HEK293 (cell line): ENCODE measurements at regions not wholly inside any gene's neighbourhood (a gene's known extent, or its start where the extent isn't known, plus 50 kb on each side); places are given as distances from the start of the nearest gene placed in this dataset.

Experiments used
- CTCF ChIP-seq: fragments of 450-650 bp; formaldehyde crosslinking; IDR thresholded peaks from 2 replicates; pipeline ENCODE4 v1.5.1; 2016; ENCODE audit warnings: missing biosample characterization, missing genetic modification characterization
- KLF8 ChIP-seq: fragments of 450-650 bp; formaldehyde crosslinking; IDR thresholded peaks from 2 replicates; pipeline ENCODE4 v1.5.1; 2016; ENCODE audit warnings: missing biosample characterization, missing genetic modification characterization
- SETDB1 ChIP-seq: IDR thresholded peaks from one replicate; pipeline ENCODE4 v1.6.1; 2017; ENCODE audit warnings: mild to moderate bottlenecking, low read length, moderate library complexity, mixed read lengths; ENCODE audit not compliant: insufficient read length
- ZNF184 ChIP-seq: fragments of 450-650 bp; IDR thresholded peaks from 2 replicates; pipeline ENCODE4 v1.5.1; 2018; ENCODE audit warnings: missing biosample characterization, mild to moderate bottlenecking, missing genetic modification characterization
- ZNF302 ChIP-seq: fragments of 450-650 bp; formaldehyde crosslinking; IDR thresholded peaks from 2 replicates; pipeline ENCODE4 v1.5.1; 2016; ENCODE audit warnings: missing biosample characterization, missing genetic modification characterization, low read depth
- ZNF792 ChIP-seq: fragments of 450-650 bp; formaldehyde crosslinking; IDR thresholded peaks from 2 replicates; pipeline ENCODE4 v1.5.1; 2016; ENCODE audit warnings: missing biosample characterization, missing genetic modification characterization
- TF ChIP-seq, protein P1 (sequence below): fragments of 450-650 bp; formaldehyde crosslinking; IDR thresholded peaks from 2 replicates; pipeline ENCODE4 v1.5.1; 2016; ENCODE audit warnings: missing biosample characterization, missing genetic modification characterization, borderline replicate concordance

GRCh38 chr2:128604045-128604444, 285.4 kb upstream of the HS6ST1 start:
- TF ChIP-seq CTCF (tag by site-specific recombination) (no peak), ZNF302 (tag by site-specific recombination) (no peak), KLF8 (tag by site-specific recombination) (no peak), ZNF792 (tag by site-specific recombination) (no peak), ZNF184 (tag by site-specific recombination) (no peak), SETDB1 (no peak)
- TF ChIP-seq, protein P1, sequence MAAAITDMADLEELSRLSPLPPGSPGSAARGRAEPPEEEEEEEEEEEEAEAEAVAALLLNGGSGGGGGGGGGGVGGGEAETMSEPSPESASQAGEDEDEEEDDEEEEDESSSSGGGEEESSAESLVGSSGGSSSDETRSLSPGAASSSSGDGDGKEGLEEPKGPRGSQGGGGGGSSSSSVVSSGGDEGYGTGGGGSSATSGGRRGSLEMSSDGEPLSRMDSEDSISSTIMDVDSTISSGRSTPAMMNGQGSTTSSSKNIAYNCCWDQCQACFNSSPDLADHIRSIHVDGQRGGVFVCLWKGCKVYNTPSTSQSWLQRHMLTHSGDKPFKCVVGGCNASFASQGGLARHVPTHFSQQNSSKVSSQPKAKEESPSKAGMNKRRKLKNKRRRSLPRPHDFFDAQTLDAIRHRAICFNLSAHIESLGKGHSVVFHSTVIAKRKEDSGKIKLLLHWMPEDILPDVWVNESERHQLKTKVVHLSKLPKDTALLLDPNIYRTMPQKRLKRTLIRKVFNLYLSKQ (tag by site-specific recombination): no peak
